ENCODE measurements at regions not wholly inside any gene's neighbourhood (a gene's known extent, or its start where the extent isn't known, plus 50 kb on each side); places are given as distances from the start of the nearest gene placed in this dataset.

DNA sequence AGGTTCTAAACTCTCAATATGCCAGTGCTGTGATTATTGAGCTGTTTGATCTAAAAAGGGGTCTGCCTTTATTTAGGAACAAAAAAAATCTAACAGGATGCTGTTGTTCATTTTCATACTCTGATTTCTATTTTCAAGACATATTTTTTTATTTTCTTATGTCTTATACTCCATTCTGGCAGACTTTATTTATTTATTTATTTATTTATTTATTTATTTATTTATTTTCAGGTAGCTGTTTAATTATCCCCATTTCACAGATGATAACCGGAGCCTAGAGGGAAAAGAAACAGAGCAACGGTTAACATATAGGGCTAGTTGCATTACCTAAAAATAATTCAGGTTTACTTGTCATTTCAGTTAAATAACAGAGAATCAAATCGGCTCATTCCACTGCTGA lies 174.4 kb downstream of the CENPF start:
- H3K36me3 ChIP-seq (replicated peaks in 1 of 2; ENCODE audit: insufficient read depth in 1 of 2, low read depth in 2 of 2): no peaks in the 10 kb centered on the region
- no peak for ATAC-seq
- WGBS, 2 donors: 81 to 83% methylated on average over 3 of the region's 3 CpGs

DNA sequence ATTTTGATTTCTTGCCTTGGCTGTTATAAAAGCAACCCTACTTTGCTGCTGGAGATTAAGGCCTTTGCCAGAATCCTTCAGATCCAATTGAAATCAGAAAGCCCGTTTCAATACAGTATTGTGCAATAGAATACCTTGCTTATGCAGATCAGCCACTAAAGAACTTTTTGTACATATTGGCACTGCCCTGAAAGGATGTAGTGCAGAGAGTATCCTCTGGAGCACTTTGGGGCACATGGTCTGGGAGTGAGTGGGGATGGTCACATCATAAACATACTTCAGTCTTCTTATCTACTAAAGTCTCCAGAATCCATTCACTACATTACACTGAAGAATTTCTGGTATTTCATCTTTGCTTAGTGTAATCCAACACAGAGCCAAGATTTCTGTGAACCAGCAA lies 189.0 kb downstream of the CENPF start:
- no peaks in the 10 kb centered on the region for H3K4me1 ChIP-seq
- no peaks in the 10 kb centered on the region for H3K36me3 ChIP-seq (replicated peaks in 1 of 2; ENCODE audit: insufficient read depth in 1 of 2, low read depth in 2 of 2)
- TF ChIP-seq, protein P1, sequence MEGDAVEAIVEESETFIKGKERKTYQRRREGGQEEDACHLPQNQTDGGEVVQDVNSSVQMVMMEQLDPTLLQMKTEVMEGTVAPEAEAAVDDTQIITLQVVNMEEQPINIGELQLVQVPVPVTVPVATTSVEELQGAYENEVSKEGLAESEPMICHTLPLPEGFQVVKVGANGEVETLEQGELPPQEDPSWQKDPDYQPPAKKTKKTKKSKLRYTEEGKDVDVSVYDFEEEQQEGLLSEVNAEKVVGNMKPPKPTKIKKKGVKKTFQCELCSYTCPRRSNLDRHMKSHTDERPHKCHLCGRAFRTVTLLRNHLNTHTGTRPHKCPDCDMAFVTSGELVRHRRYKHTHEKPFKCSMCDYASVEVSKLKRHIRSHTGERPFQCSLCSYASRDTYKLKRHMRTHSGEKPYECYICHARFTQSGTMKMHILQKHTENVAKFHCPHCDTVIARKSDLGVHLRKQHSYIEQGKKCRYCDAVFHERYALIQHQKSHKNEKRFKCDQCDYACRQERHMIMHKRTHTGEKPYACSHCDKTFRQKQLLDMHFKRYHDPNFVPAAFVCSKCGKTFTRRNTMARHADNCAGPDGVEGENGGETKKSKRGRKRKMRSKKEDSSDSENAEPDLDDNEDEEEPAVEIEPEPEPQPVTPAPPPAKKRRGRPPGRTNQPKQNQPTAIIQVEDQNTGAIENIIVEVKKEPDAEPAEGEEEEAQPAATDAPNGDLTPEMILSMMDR (IDR thresholded peaks at IDR 0.05): no peak
- no peak for TF ChIP-seq POLR2A (IDR thresholded peaks at IDR 0.05)
- H3K27ac ChIP-seq: no peak overlapping the region
- ATAC-seq (no peak), DNase-seq (no peak)
- no peaks in the 10 kb centered on the region for H3K9me3 ChIP-seq
- no peak overlapping the region for H3K4me3 ChIP-seq
- intact Hi-C loops (cut with DNase I): no loop called here
- WGBS, 2 donors: 19 to 40% methylated on average over 1 of the region's 1 CpG
- H3K27me3 ChIP-seq: no peaks in the 10 kb centered on the region

More for the DNA sequence above, 174.4 kb downstream of the CENPF start:
- Histone ChIP-seq H3K9me3 (no peaks in the 10 kb centered on the region), H3K27ac (no peak overlapping the region), H3K27me3 (no peaks in the 10 kb centered on the region), H3K4me3 (no peak overlapping the region), H3K4me1 (no peaks in the 10 kb centered on the region)
- TF ChIP-seq, protein P1 (IDR thresholded peaks at IDR 0.05): no peak
- no peak for TF ChIP-seq POLR2A (IDR thresholded peaks at IDR 0.05)
- no peak for DNase-seq
- intact Hi-C loops (cut with DNase I): no loop called here

DNA sequence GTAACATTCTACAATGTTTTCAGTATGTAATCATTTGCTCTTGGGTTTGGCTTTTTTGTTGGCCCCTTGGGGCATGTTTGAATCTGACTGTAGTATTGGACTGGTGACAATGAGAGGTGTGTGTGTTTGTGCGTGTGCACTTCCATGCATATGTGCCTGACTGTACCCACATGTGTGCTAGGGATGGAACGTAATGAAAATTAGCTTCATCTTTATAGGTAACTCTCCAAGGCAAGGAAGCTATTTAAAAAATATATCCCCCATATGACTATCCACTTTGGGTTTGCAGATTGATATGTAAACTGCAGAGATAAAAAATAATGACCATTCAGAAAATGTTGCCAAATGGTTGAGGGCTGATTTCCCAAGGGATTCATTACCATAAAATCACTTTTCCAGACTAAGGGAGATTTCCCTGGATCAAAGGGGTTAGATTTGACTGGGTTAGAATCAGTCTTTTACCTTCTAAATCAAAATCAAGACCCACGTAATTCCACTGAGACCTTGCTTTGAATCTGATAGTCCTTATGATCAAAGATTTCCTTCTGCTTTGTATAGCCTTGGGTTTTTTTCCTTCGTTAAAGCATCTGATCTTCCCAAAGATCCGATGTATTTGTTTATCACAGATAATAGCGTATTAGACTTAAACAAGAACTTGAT lies 189.7 kb downstream of the CENPF start:
- TF ChIP-seq, protein P1 (IDR thresholded peaks at IDR 0.05): no peak
- TF ChIP-seq POLR2A (IDR thresholded peaks at IDR 0.05): no peak
- Histone ChIP-seq H3K27ac (no peak overlapping the region), H3K9me3 (no peaks in the 10 kb centered on the region), H3K4me3 (no peak overlapping the region), H3K4me1 (no peaks in the 10 kb centered on the region), H3K27me3 (no peaks in the 10 kb centered on the region), H3K36me3 (replicated peaks in 1 of 2; ENCODE audit: insufficient read depth in 1 of 2, low read depth in 2 of 2) (no peaks in the 10 kb centered on the region)
- DNase-seq: no peak
- no peak for ATAC-seq
- WGBS, 2 donors: 53 to 67% methylated on average over 6 of the region's 6 CpGs
- intact Hi-C loops (cut with DNase I): no loop called here

DNA sequence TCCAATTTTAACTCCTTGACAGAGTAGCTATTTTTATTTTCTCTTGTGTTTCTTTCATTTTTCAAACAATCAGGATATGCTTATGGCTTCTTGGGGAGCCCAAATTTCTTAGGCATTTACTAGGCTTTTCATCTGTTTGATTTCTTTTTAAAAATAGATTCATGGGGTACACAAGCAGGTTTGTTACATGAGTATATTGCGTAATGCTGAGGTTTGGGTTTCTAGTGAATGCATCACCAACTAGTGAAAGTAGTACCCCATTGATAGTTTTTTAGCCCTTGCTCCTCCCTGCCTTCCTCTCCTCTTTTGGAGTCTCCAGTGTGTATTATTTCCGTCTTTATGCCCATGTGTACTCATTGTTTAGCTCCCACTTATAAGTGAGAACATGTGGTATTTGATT lies 190.7 kb downstream of the CENPF start:
- intact Hi-C loops (cut with DNase I): no loop called here
- DNase-seq (no peak), ATAC-seq (no peak)
- Histone ChIP-seq H3K27me3 (no peaks in the 10 kb centered on the region), H3K4me3 (no peak overlapping the region), H3K9me3 (no peaks in the 10 kb centered on the region), H3K36me3 (replicated peaks in 1 of 2; ENCODE audit: insufficient read depth in 1 of 2, low read depth in 2 of 2) (no peaks in the 10 kb centered on the region), H3K4me1 (no peaks in the 10 kb centered on the region), H3K27ac (no peak overlapping the region)
- TF ChIP-seq POLR2A (IDR thresholded peaks at IDR 0.05): no peak
- TF ChIP-seq, protein P1 (IDR thresholded peaks at IDR 0.05): no peak
- WGBS, 2 donors: 62 to 69% methylated on average over 2 of the region's 2 CpGs

DNA sequence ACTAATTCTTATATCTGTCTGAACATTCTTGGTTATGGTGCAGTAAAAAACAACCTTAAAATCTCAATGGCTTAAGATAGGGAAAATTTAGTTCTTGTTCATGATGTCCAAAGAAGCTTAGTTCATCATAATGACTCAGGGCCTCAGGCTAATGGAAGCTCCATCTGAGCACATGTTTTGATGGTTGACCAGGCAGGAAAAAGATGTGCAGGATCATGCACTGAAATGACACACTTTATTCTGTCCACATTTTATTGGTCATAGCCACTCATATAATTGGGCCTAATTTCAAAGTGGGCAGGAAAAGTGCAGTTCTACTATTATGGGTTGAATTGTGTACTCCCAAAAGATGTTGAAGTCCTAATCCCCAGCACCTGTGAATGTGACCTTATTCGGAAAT lies 198.2 kb downstream of the CENPF start:
- Histone ChIP-seq H3K27me3 (no peaks in the 10 kb centered on the region), H3K36me3 (replicated peaks in 1 of 2; ENCODE audit: insufficient read depth in 1 of 2, low read depth in 2 of 2) (no peaks in the 10 kb centered on the region), H3K4me3 (no peak overlapping the region), H3K9me3 (peaks cover 0 to 5% (median 0%) of the 10 kb centered on the region in 3 donors), H3K4me1 (no peaks in the 10 kb centered on the region), H3K27ac (no peak overlapping the region)
- 65 to 72% methylated on average over 1 of the region's 1 CpG for WGBS, 2 donors
- ATAC-seq (no peak), DNase-seq (no peak)
- intact Hi-C loops (cut with DNase I): no loop called here
- TF ChIP-seq, protein P1 (IDR thresholded peaks at IDR 0.05): no peak
- no peak for TF ChIP-seq POLR2A (IDR thresholded peaks at IDR 0.05)
